ENCODE measurements at regions not wholly inside any gene's neighbourhood (a gene's known extent, or its start where the extent isn't known, plus 50 kb on each side); places are given as distances from the start of the nearest gene placed in this dataset.

DNA sequence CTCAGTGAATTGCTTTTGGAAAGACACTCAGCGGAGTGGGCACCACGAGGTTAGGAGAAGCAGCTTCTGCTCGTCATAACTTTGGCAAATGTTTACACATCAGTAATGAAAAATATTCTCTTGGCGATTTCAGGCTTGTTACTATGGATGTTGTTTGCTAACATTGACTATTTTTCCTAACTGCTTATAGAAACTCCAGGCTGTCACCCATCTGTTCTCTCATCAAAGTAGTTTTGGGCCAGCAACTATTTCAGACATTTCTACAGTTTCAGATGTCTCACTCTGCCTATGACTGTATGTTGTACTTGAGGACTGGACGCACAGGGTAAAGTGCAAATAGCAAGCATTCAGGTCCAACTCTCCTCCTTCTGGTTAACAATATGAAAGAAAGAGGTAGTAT is 346.7 kb downstream of the TRIML1 start:
- Mint-ChIP-seq H3K27me3 (no peaks in the 10 kb centered on the region), H3K4me3 (no peak overlapping the region), H3K27ac (no peak overlapping the region), H3K4me1 (no peaks in the 10 kb centered on the region), H3K36me3 (ENCODE audit: low read depth) (no peaks in the 10 kb centered on the region)
- ATAC-seq = no peak
- H3K9me3 ChIP-seq (ENCODE audit: control insufficient read depth, low read length, poor library complexity, severe bottlenecking) = no peaks in the 10 kb centered on the region
- DNase-seq = no peak

GRCh38 chr4:188492886-188493285 is 353.6 kb downstream of the TRIML1 start:
- Mint-ChIP-seq H3K4me3 (no peak overlapping the region), H3K27me3 (no peaks in the 10 kb centered on the region), H3K27ac (no peak overlapping the region), H3K4me1 (no peaks in the 10 kb centered on the region), H3K36me3 (ENCODE audit: low read depth) (no peaks in the 10 kb centered on the region)
- no peak for ATAC-seq
- no peak for DNase-seq
- no peaks in the 10 kb centered on the region for H3K9me3 ChIP-seq (ENCODE audit: control insufficient read depth, low read length, poor library complexity, severe bottlenecking)

- Mint-ChIP-seq H3K27ac (no peak overlapping the region), H3K27me3 (no peaks in the 10 kb centered on the region), H3K4me3 (no peak overlapping the region), H3K36me3 (ENCODE audit: low read depth) (no peaks in the 10 kb centered on the region), H3K4me1 (no peaks in the 10 kb centered on the region)
- DNase-seq (no peak), ATAC-seq (no peak)
- no peaks in the 10 kb centered on the region for H3K9me3 ChIP-seq (ENCODE audit: control insufficient read depth, low read length, poor library complexity, severe bottlenecking)
These were observed 355.9 kb downstream of the TRIML1 start for GRCh38 chr4:188495169-188495568.

GRCh38 chr4:188511431-188511830 is 372.2 kb downstream of the TRIML1 start:
- H3K27me3 Mint-ChIP-seq = no peaks in the 10 kb centered on the region
- no peaks in the 10 kb centered on the region for H3K9me3 ChIP-seq (ENCODE audit: control insufficient read depth, low read length, poor library complexity, severe bottlenecking)
- no peak overlapping the region for H3K27ac Mint-ChIP-seq
- DNase-seq (no peak), ATAC-seq (no peak)
- H3K4me3 Mint-ChIP-seq = no peak overlapping the region
- H3K4me1 Mint-ChIP-seq = no peaks in the 10 kb centered on the region
- H3K36me3 Mint-ChIP-seq (ENCODE audit: low read depth) = no peaks in the 10 kb centered on the region

DNA sequence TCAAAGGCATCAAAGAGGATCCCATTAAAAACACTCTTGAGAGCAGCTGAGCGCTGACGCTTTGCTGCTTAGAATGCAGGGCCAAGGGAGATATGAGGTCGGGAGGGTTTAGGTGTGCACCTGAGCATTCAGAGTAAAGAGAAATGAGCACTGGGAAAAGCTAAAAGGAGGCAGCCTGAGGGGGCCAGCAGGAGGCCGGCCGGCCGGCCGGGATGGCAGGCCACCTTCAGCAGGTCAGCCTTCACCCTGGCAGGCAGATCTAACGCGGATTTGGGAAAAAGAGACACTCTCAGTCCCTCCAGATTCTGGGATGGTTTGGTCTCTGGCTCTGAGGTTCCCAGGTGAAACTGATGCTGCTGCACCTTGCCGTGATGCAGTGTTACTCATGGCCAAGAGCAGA is 393.5 kb downstream of the TRIML1 start:
- ATAC-seq = no peak
- Mint-ChIP-seq H3K4me1 (no peaks in the 10 kb centered on the region), H3K27ac (no peak overlapping the region), H3K27me3 (no peaks in the 10 kb centered on the region), H3K4me3 (no peak overlapping the region), H3K36me3 (ENCODE audit: low read depth) (no peaks in the 10 kb centered on the region)
- DNase-seq = no peak
- H3K9me3 ChIP-seq (ENCODE audit: control insufficient read depth, low read length, poor library complexity, severe bottlenecking) = no peaks in the 10 kb centered on the region

DNA sequence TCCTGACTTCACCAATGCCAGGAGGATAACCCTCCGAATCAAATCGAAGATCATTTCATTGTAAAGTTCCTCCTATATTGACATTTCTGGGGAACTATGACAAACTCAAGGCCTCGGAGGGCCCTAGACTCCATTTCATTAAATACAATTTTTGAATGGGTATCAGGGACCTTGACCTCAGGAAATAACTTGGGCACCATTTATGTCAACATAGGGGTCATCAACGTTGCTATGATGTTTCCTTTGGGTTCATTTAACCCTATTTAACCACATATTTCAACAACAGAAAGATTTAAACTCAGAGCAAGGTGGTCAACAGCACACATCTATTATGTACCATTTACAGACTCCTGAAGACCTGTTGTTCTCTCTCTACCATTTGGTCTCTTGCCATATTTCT is 395.1 kb downstream of the TRIML1 start:
- Mint-ChIP-seq H3K4me1 (no peaks in the 10 kb centered on the region), H3K36me3 (ENCODE audit: low read depth) (no peaks in the 10 kb centered on the region), H3K4me3 (no peak overlapping the region), H3K27me3 (no peaks in the 10 kb centered on the region), H3K27ac (no peak overlapping the region)
- ATAC-seq = no peak
- DNase-seq = no peak
- no peaks in the 10 kb centered on the region for H3K9me3 ChIP-seq (ENCODE audit: control insufficient read depth, low read length, poor library complexity, severe bottlenecking)

- ATAC-seq = no peak
- Mint-ChIP-seq H3K36me3 (ENCODE audit: low read depth) (no peaks in the 10 kb centered on the region), H3K4me3 (no peak overlapping the region), H3K27ac (no peak overlapping the region), H3K27me3 (no peaks in the 10 kb centered on the region), H3K4me1 (no peaks in the 10 kb centered on the region)
- no peak for DNase-seq
- no peaks in the 10 kb centered on the region for H3K9me3 ChIP-seq (ENCODE audit: control insufficient read depth, low read length, poor library complexity, severe bottlenecking)
These were observed 395.7 kb downstream of the TRIML1 start for GRCh38 chr4:188534917-188535316.

- H3K27ac Mint-ChIP-seq = no peak overlapping the region
- no peaks in the 10 kb centered on the region for H3K27me3 Mint-ChIP-seq
- no peaks in the 10 kb centered on the region for H3K4me1 Mint-ChIP-seq
- no peaks in the 10 kb centered on the region for H3K36me3 Mint-ChIP-seq (ENCODE audit: low read depth)
- no peak for DNase-seq
- H3K4me3 Mint-ChIP-seq = no peak overlapping the region
- ATAC-seq = no peak
- no peaks in the 10 kb centered on the region for H3K9me3 ChIP-seq (ENCODE audit: control insufficient read depth, low read length, poor library complexity, severe bottlenecking)
These were observed 397.6 kb downstream of the TRIML1 start for GRCh38 chr4:188536826-188537225.

DNA sequence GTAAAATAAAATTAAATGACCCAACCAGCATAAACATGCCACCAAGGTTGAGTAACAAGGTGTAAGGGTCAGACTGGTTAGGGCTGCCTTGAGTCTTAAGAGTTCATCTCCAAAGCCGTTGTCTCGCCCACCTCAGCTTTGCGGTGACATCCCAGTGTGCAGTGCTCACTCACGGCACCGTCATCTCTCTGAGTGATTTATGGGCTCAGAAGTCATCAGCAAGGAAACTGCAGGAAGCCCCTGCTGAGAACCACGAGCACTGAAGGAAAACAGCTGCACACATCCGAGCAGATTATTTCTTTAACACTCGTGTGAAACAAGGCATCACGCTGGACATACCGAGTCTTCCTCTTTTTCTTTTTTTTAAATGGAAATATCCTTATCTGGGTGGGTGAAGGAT is 411.1 kb downstream of the TRIML1 start:
- Mint-ChIP-seq H3K4me3 (no peak overlapping the region), H3K4me1 (no peaks in the 10 kb centered on the region), H3K36me3 (ENCODE audit: low read depth) (no peaks in the 10 kb centered on the region), H3K27ac (no peak overlapping the region), H3K27me3 (no peaks in the 10 kb centered on the region)
- ATAC-seq (no peak), DNase-seq (no peak)
- no peaks in the 10 kb centered on the region for H3K9me3 ChIP-seq (ENCODE audit: control insufficient read depth, low read length, poor library complexity, severe bottlenecking)

DNA sequence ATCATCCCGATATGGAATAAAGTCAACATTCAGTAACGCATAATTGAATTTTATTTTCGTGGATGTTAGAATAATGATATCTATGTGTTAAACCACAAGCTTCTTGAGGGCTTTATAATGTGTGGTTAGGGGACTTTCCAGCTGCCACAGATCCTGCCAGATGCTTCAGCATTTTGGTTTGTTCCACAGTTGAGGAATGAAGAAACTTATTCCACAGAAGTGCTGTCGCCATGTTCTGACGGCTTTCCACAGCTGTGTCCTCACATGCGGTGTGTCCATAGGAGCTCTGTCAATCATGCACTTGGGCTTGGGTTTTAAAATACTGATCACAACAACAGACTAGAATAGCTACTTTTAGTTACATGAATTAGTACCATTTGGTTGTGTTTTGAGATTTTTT is 411.9 kb downstream of the TRIML1 start:
- H3K9me3 ChIP-seq (ENCODE audit: control insufficient read depth, low read length, poor library complexity, severe bottlenecking) = no peaks in the 10 kb centered on the region
- H3K4me1 Mint-ChIP-seq = no peaks in the 10 kb centered on the region
- no peak for ATAC-seq
- H3K27me3 Mint-ChIP-seq = no peaks in the 10 kb centered on the region
- H3K36me3 Mint-ChIP-seq (ENCODE audit: low read depth) = no peaks in the 10 kb centered on the region
- H3K4me3 Mint-ChIP-seq = no peak overlapping the region
- H3K27ac Mint-ChIP-seq = no peak overlapping the region
- DNase-seq = no peak

DNA sequence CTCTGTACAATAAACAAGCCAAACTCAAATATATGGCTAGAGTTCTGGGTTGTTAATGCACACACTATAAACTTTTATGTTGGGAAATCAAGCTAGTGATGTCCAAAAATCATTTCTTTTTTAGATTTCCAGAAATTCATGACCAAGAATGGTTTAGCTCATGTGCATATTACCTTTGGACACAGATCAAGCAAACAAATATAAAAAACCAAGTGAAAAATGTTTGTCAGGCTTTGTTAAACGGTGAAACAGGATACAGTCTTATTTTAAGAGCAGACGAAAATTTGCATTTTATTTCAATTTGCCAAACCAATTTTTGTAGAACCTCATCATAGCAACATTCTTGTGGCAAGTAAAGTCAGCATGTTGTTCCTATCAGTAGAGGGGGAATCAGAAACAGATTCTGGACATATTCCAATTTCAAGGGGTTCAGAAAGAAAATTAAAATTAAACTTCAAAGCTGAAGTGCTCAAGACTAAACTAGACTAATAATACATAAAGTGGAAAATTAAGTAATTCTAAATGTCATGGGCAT is 413.6 kb downstream of the TRIML1 start:
- Mint-ChIP-seq H3K27me3 (no peaks in the 10 kb centered on the region), H3K27ac (no peak overlapping the region), H3K4me3 (no peak overlapping the region), H3K36me3 (ENCODE audit: low read depth) (no peaks in the 10 kb centered on the region), H3K4me1 (no peaks in the 10 kb centered on the region)
- DNase-seq (no peak), ATAC-seq (no peak)
- no peaks in the 10 kb centered on the region for H3K9me3 ChIP-seq (ENCODE audit: control insufficient read depth, low read length, poor library complexity, severe bottlenecking)

DNA sequence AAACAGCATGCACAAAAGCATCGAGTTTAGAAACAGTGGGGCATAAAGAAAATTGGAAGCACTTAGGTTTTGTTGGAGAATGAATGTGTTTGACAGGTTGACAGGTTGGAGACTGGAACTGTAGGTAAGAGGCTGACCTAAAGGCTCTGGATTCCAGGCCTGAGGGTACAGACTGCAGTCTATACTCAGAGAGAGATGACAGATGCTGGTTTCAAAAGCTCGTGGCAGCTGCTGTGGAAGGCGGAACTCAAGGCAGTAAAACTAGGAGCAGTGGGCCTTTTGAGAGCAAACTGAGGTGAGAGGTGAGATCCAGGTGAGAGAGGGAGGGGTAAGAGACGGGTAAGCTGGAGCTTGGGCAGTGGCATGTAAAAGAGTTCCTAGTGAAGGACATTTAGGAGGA is 415.2 kb downstream of the TRIML1 start:
- Mint-ChIP-seq H3K36me3 (ENCODE audit: low read depth) (no peaks in the 10 kb centered on the region), H3K4me3 (no peak overlapping the region), H3K4me1 (no peaks in the 10 kb centered on the region), H3K27me3 (no peaks in the 10 kb centered on the region), H3K27ac (no peak overlapping the region)
- no peaks in the 10 kb centered on the region for H3K9me3 ChIP-seq (ENCODE audit: control insufficient read depth, low read length, poor library complexity, severe bottlenecking)
- DNase-seq = no peak
- ATAC-seq = no peak

GRCh38 chr4:188573104-188573503 is 433.9 kb downstream of the TRIML1 start:
- H3K4me1 Mint-ChIP-seq = no peaks in the 10 kb centered on the region
- ATAC-seq (no peak), DNase-seq (no peak)
- H3K4me3 Mint-ChIP-seq = no peak overlapping the region
- H3K27ac Mint-ChIP-seq = no peak overlapping the region
- H3K27me3 Mint-ChIP-seq = no peaks in the 10 kb centered on the region
- H3K36me3 Mint-ChIP-seq (ENCODE audit: low read depth) = no peaks in the 10 kb centered on the region
- no peaks in the 10 kb centered on the region for H3K9me3 ChIP-seq (ENCODE audit: control insufficient read depth, low read length, poor library complexity, severe bottlenecking)

DNA sequence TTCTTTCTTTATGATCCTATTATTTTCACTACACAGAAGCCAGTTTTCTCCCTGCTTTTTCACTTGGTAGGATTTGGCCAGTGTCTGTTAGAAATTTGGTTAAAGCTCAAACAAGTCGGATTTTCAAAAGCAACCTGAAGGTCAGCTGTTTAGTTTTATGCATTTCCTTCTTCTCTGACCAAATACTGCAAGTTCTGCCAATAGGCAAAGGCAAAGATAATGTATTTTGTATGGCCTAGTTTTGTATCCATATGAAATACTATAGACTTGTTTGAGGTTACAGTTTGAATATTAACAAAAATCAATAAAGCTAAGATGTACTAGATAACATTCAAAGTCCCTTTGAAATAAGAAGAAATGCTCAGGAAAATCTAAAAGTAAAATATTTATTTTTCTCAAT is 439.4 kb downstream of the TRIML1 start:
- no peaks in the 10 kb centered on the region for H3K4me1 Mint-ChIP-seq
- no peak for ATAC-seq

DNA sequence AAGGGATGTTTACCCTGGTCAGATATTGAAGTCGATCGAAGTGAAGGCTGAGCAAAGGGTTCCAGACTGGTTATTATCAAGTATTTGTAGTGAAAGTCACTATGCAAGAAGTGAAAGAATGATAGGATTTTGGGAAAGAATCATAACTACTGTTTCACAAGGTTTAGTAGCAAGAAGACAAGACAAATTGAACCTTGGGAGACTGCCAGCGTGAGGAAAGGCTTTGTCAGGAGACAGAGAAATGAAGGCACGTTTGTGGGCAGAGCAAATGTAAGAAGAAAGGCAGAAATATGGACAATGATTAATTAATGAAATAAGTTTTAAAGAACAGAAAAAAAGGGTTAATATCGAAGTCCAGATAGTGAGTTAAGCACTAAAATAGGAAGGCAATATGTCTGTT is 456.8 kb downstream of the TRIML1 start:
- H3K4me3 Mint-ChIP-seq = no peak overlapping the region
- H3K27me3 Mint-ChIP-seq = no peaks in the 10 kb centered on the region
- H3K27ac Mint-ChIP-seq = no peak overlapping the region
- H3K4me1 Mint-ChIP-seq = no peaks in the 10 kb centered on the region
- no peak for ATAC-seq
- H3K9me3 ChIP-seq (ENCODE audit: control insufficient read depth, low read length, poor library complexity, severe bottlenecking) = no peaks in the 10 kb centered on the region
- H3K36me3 Mint-ChIP-seq (ENCODE audit: low read depth) = no peaks in the 10 kb centered on the region
- DNase-seq = no peak

More for the DNA sequence above, 439.4 kb downstream of the TRIML1 start:
- no peak for DNase-seq
- Mint-ChIP-seq H3K36me3 (ENCODE audit: low read depth) (no peaks in the 10 kb centered on the region), H3K4me3 (no peak overlapping the region), H3K27ac (no peak overlapping the region), H3K27me3 (no peaks in the 10 kb centered on the region)
- no peaks in the 10 kb centered on the region for H3K9me3 ChIP-seq (ENCODE audit: control insufficient read depth, low read length, poor library complexity, severe bottlenecking)

Measured in T-helper 17 cell (primary cell).